ENCODE measurements at regions not wholly inside any gene's neighbourhood (a gene's known extent, or its start where the extent isn't known, plus 50 kb on each side); places are given as distances from the start of the nearest gene placed in this dataset.

DNA sequence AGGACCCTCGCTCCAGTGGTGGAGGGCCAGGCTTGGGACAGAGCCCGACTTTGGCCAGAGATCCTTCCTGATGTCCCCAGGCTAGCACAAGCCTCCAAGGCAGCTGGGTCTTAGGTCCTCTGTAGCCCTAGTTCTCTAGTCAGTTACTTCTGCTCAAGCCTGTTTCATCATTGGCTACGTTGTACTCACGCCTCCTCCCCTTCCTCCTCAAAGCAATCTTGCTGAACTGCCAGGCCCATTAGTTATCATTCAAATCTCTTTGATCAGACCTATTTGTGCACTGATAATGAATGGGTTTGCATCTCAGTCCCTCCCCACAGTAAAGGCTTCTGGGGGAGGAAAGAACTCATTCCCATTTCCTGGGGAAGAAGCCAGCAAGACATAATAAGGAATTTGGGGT lies 256.8 kb downstream of the NFATC2 start:
- TF ChIP-seq, protein P1, sequence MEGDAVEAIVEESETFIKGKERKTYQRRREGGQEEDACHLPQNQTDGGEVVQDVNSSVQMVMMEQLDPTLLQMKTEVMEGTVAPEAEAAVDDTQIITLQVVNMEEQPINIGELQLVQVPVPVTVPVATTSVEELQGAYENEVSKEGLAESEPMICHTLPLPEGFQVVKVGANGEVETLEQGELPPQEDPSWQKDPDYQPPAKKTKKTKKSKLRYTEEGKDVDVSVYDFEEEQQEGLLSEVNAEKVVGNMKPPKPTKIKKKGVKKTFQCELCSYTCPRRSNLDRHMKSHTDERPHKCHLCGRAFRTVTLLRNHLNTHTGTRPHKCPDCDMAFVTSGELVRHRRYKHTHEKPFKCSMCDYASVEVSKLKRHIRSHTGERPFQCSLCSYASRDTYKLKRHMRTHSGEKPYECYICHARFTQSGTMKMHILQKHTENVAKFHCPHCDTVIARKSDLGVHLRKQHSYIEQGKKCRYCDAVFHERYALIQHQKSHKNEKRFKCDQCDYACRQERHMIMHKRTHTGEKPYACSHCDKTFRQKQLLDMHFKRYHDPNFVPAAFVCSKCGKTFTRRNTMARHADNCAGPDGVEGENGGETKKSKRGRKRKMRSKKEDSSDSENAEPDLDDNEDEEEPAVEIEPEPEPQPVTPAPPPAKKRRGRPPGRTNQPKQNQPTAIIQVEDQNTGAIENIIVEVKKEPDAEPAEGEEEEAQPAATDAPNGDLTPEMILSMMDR (IDR thresholded peaks at IDR 0.05): no peak
- no peak for TF ChIP-seq POLR2A (IDR thresholded peaks at IDR 0.05)
